Mucosa of descending colon (tissue), 3 donors: ENCODE measurements at regions not wholly inside any gene's neighbourhood (a gene's known extent, or its start where the extent isn't known, plus 50 kb on each side); places are given as distances from the start of the nearest gene placed in this dataset.
"Not testable (repeated sequence)": the region's sequence is repeated elsewhere in the genome, so short reads cannot be mapped to it uniquely, and the experiment has no call there.

Source experiments
- ATAC-seq: fragments of 200-7000 bp; cut with Tn5 transposase; one replicate; pipeline ENCODE4 v1.9.1; 2020; ENCODE audit warnings: mild to moderate bottlenecking, moderate library complexity
- DNase-seq, 3 donors: peaks; one replicate each; pipeline ENCODE4 v3.0.0-alpha.2; 2020
- H3K36me3 ChIP-seq: fragments of 200-600 bp; one replicate; pipeline ENCODE4 v1.8.0; 2021; ENCODE audit warnings: low read depth, mild to moderate bottlenecking
- H3K4me1 ChIP-seq: fragments of 200-600 bp; one replicate; pipeline ENCODE4 v1.8.0; 2021; ENCODE audit warnings: low read depth, mild to moderate bottlenecking
- H3K4me3 ChIP-seq: fragments of 200-600 bp; one replicate; pipeline ENCODE4 v1.8.0; 2021; ENCODE audit warnings: mild to moderate bottlenecking
- H3K9me3 ChIP-seq: fragments of 200-600 bp; one replicate; pipeline ENCODE4 v1.8.0; 2021; ENCODE audit warnings: mild to moderate bottlenecking
- intact Hi-C, 2 donors: fragments of 100-400 bp; cut with DNase I in 1 of 2; cut with micrococcal nuclease in 1 of 2; formaldehyde crosslinking; loops; one replicate each; pipeline versions ENCODE4 v1.11.0 to v1.11.1; 2022; cut with DNase I, micrococcal nuclease
- TF ChIP-seq, protein P1 (sequence below): fragments of 200-600 bp; IDR thresholded peaks from one replicate; pipeline ENCODE4 v1.8.0; 2022; ENCODE audit warnings: antibody characterized with exemption, mild to moderate bottlenecking
- donor health status: DM: no; HTN: no; CAD: no; lungs with moderate emphysema.
- donor health status: DM: no; HTN: no; CAD: no.
- donor health status: DM: no; HTN: yes; CAD: no.

DNA sequence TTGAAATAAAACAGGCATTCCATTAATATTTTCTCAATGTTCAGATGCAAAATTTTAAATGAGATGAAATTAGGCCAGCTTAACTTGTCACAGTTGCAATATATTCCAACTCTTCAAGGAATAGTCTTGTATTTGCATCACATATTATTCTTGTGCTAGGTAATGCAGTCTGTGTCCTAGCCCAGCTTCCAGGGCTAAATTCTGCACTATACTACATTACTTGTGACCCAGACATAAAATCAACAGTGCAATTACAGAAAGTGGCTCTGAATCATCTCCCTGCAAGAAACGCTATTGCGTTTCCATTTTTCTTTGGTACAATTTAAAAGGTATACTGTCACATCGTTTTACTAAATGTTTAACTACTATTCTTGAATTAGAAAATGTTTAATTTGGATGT, 399.2 kb downstream of the TENT5A start:
- Histone ChIP-seq H3K4me1 (no peaks in the 10 kb centered on the region), H3K4me3 (no peak overlapping the region), H3K9me3 (no peaks in the 10 kb centered on the region), H3K36me3 (no peaks in the 10 kb centered on the region)
- ATAC-seq (no peak), DNase-seq (no peak)
- TF ChIP-seq, protein P1, sequence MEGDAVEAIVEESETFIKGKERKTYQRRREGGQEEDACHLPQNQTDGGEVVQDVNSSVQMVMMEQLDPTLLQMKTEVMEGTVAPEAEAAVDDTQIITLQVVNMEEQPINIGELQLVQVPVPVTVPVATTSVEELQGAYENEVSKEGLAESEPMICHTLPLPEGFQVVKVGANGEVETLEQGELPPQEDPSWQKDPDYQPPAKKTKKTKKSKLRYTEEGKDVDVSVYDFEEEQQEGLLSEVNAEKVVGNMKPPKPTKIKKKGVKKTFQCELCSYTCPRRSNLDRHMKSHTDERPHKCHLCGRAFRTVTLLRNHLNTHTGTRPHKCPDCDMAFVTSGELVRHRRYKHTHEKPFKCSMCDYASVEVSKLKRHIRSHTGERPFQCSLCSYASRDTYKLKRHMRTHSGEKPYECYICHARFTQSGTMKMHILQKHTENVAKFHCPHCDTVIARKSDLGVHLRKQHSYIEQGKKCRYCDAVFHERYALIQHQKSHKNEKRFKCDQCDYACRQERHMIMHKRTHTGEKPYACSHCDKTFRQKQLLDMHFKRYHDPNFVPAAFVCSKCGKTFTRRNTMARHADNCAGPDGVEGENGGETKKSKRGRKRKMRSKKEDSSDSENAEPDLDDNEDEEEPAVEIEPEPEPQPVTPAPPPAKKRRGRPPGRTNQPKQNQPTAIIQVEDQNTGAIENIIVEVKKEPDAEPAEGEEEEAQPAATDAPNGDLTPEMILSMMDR = no peak
- intact Hi-C loops = no loop called here

DNA sequence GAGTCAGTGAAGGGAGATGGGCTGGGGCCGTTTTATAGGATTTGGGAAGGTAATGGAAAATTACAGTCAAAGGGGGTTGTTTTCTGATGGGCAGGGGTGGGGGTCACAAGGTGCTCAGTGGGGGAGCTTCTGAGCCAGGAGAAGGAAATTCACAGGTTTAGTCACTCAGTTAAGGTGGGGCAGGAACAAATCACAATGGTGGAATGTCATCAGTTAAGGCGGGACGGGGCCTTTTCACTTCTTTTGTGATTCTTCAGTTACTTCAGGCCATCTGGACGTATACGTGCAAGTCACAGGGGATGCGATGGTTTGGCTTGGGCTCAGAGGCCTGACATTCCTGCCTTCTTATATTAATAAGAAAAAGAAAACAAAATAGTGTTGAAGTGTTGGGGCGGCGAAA, 408.5 kb downstream of the TENT5A start:
- ATAC-seq, DNase-seq, H3K4me1 ChIP-seq, intact Hi-C loops, H3K9me3 ChIP-seq, H3K4me3 ChIP-seq, H3K36me3 ChIP-seq: not testable (repeated sequence)

- Histone ChIP-seq H3K4me3 (no peak overlapping the region), H3K9me3 (no peaks in the 10 kb centered on the region), H3K4me1 (no peaks in the 10 kb centered on the region), H3K36me3 (no peaks in the 10 kb centered on the region)
- TF ChIP-seq, protein P1 = no peak
- intact Hi-C loops = no loop called here
- ATAC-seq (no peak), DNase-seq (no peak)
These were observed 411.5 kb downstream of the TENT5A start for GRCh38 chr6:81340946-81341345.

DNA sequence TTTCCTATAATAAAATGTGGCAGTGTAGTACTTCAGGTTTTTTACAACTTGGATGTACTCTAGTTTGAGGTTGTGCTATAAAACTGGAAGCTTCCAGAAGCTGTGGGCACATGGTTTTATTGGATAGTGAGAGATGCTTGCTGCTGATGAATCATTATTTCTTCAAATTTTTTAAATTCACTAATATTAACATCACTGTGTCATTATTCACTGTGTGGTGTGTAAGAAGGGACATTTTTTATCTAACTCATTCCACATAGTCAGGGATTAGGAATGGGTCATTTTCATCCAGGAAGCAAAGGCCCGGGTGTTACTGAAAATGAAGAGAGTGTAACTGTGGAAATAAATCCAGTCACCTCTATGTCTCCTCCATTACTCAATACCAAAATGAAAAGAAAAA, 421.0 kb downstream of the TENT5A start:
- DNase-seq (no peak), ATAC-seq (no peak)
- Histone ChIP-seq H3K9me3 (no peaks in the 10 kb centered on the region), H3K4me1 (no peaks in the 10 kb centered on the region), H3K4me3 (no peak overlapping the region), H3K36me3 (no peaks in the 10 kb centered on the region)
- intact Hi-C loops = no loop called here
- TF ChIP-seq, protein P1 = no peak

GRCh38 chr6:81328700-81329099, 423.8 kb downstream of the TENT5A start:
- ATAC-seq = no peak
- TF ChIP-seq, protein P1 = no peak
- H3K9me3 ChIP-seq = no peaks in the 10 kb centered on the region
- no peak overlapping the region for H3K4me3 ChIP-seq
- H3K4me1 ChIP-seq = no peaks in the 10 kb centered on the region
- intact Hi-C loops = no loop called here
- H3K36me3 ChIP-seq = no peaks in the 10 kb centered on the region
- no peak for DNase-seq

DNA sequence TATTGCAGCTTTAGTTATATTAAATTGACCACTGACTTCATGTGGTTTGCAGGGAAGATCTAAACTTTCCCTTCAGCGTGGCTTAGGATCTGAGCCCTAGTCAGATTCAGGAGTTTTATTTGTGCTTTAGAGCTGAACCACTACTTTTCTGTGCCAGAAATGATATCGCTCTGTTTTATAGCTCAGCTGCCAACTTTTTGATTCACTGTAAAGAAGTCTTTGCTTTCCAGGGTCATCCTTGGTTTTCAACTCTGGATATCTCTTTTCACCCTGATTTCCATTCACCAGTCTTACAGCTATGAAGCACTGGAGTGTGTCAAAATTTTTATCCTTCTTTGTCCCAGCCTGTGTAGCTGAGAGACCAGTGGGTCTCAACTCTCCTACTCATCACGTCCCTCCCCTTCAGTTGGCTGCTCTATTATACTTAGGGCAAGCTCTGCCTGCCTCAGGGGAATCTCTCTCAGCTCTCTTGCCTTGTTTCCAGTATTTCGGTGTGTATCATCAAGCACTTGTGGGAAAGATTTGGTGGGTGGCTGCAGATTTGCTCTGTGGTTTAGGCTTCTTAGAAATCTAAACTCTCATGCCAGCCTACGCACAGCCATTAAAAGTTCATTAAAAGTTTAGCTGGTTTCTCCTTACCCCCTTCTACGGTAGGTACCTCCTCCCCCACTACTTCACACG, 425.5 kb downstream of the TENT5A start:
- no peak for DNase-seq
- ATAC-seq = no peak
- TF ChIP-seq, protein P1 = no peak
- Histone ChIP-seq H3K4me3 (no peak overlapping the region), H3K36me3 (no peaks in the 10 kb centered on the region), H3K4me1 (no peaks in the 10 kb centered on the region), H3K9me3 (no peaks in the 10 kb centered on the region)
- intact Hi-C loops = no loop called here
